ENCODE measurements at regions not wholly inside any gene's neighbourhood (a gene's known extent, or its start where the extent isn't known, plus 50 kb on each side); places are given as distances from the start of the nearest gene placed in this dataset.

DNA sequence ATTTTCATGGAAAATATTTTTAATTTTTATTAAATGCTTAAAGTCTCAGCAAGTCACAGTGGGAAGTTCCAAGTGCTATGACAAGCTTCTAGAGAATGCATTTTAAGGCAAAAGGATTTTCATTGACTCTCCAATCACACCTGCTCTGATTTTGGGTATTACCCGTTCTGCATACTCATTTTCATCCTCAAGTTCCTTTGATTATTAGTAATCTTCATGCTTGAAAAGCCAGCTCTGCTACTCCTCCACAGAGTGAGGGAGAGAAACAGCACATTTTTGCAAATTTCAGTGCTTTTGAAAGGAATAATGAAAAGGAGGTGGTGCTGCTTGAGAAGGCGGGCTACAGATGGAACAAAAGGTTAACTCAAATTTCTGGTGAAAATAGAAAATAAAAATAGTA, 450.7 kb downstream of the NSUN3 start:
- DNase-seq, result no peak

DNA sequence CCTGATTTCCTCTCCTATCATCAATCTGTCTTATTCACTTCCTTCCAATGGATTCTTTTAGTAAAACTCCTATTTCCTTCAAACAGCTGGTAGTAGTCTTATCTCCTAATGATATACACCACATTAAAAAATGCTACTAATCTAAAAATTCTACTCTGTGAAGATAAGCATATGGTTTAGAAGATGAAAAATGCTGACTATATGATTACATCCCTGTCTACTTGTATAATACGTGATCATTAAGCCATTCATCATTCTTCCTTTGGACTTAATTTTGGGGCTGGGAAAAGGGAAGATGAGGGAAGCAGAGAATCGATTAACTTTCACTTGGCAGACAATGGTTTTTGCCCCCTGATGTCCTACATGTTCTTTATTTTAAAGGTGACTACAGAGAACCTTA, 453.1 kb downstream of the NSUN3 start:
- no peak for DNase-seq

DNA sequence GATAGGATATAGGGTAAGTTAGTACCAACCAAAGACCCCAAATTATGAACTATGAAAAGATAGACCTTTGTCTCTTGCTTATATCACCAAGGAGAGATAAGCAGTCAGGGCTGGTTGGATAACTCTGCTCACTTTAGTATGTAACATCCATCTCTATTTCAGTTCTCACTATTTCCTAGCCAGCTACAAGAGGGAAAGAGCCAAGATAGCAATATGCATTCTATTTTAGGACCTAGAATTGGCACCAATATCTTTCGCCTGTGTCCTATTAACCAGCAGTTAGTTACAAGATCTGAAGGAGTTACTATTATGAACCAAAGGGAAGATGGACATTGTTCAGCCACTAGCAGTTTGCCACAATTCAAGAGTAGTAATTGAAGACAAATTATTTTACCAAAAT, 457.5 kb downstream of the NSUN3 start:
- no peak for DNase-seq

DNA sequence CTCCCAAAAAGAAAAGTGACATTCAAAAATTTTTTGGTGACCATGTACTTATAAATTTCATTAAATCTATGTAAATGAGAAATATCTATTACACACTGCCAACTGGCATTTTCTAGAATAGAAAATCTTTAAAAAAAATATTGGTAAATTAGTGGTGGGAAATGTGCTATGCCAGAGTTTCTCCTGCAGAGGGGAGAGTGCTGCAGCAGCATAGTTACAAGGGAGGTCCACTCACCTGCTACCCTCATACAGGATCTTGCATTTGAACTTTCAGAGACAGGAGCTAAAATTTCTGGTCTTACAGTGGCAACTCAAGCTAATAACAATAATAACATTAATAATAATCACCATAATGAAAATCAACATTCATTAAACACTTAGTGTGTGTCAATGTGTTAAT, 459.6 kb downstream of the NSUN3 start:
- no peak for DNase-seq

DNA sequence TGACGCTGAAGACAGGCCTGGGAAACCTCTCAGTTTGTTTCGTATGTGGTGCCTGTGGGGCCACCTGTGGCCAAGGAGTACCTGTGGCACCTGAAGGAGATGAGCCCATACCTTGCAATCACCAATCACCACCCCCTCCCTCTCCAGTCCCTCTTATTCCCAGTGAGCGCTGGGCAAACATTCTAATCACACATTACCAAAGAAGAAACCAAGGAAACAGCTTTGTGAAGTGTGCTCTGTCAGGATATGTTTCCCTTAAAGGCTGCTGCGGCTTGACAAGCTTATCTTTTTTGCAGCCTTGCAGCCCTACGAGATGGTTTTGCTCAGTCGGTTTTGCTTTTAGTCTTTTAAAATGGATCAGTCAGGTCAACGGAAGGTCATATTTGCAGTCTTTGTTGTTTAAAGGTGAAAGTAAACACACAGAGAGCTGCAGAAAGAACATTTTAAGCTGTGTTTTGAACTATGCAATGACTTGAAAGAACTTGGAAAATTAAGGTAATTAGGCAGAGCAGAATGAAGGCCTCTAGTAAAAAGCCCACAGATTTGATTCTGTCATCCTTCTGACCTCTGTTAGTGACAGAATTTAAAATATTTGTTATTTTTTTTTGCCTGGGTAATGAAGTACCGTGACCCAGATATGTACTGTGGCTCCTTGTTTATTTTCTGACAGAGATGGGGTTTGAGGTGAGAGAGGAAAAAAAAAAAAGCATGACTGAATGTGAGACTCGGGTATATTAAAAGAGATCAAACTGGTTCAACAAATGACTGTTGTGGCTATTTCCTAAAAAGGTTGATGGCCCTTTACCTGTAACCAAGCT, 461.4 kb downstream of the NSUN3 start:
- DNase-seq, result no peak

DNA sequence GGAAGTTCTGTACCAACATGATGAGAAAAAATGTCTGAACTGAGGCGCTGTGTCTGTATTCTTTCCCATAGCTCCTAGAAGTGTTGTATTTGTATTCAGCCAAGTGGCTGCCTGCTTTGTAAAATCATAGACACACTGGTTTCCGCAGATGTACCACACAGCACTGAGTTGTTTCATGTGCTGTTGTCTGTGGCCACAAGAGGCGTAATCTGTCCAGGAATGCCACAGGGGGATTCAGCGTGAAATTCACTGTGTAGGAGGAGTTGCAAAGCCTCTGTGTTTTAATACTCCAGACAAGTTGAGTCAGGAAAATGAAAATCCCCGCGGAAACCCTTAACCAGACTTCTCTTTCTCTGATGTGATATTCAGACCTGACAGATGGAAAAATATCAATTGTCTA, 462.2 kb downstream of the NSUN3 start:
- no peak for DNase-seq

DNA sequence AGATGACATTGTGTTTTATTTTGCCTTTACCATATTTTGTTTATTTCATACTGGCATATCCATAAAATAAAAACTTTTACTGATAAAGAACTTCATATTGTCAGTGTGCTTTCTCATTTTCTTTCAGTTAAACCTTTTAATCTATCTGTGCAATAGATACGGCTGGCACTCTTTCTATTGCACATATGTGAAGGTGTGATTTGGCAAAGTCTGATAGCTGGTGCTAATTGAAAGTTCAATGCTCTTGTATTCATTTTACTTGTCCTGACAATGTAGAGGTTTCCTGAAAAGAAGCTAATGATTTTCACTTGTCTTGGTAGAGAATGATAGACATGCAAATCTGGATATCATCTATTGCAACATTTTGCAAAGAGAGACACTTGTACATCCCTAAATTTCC, 467.0 kb downstream of the NSUN3 start:
- no peak for DNase-seq

DNA sequence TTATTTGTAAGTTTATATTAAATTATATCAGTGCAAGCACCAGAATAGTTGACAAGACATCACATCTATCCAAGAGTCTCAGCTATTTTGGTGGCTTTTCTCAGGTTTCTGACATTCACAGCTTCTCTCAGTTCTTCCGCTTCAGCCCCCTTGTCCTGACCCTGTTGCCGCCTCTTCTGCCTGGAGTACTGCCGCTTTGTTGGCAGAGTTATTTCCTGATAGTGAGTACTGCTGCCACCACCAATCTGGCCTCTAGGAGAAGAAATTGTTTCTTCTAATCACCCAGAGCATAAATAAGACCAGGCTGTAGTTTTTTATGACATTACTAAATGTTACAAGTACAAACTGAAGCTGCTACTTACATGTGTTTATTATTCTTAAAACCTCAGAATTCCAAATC, 470.1 kb downstream of the NSUN3 start:
- DNase-seq, result no peak

DNA sequence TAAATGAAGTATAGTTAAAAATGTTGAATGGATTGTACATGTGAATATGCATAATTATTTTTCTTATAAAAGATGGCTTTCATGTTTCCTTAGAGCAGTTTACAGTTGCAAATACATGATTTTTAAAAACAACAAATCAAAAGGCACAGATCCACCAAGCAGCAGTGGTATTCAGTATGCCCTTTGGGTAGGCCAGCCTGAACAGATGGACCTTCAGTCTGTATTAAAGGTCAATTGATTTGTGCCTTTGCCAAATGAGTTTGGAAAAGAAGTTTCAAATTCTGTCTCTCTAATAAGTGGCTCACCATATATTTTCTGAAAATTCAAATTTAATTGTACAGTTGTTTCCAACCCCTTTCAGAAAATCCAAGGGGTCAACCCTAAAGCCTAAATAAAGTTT, 477.1 kb downstream of the NSUN3 start:
- DNase-seq, result no peak

DNA sequence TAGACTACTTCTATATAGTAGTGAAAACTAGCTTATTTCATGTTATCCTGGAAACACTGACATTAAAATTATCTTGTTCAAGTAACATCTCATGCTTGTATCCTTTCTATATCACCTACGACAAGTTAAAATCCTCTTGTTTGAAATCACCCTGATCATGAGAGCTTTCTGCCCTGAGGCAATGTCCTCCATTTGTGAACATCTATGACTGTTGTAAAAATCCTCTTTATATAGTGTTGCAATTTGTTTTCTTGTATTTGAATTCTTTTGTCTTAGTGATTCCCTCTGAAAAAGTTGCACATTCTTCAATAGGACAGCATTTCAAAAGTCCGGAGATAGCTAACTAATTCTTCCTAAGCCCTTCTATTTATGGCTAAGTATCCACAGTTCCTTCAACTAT, 480.3 kb downstream of the NSUN3 start:
- no peak for DNase-seq

DNA sequence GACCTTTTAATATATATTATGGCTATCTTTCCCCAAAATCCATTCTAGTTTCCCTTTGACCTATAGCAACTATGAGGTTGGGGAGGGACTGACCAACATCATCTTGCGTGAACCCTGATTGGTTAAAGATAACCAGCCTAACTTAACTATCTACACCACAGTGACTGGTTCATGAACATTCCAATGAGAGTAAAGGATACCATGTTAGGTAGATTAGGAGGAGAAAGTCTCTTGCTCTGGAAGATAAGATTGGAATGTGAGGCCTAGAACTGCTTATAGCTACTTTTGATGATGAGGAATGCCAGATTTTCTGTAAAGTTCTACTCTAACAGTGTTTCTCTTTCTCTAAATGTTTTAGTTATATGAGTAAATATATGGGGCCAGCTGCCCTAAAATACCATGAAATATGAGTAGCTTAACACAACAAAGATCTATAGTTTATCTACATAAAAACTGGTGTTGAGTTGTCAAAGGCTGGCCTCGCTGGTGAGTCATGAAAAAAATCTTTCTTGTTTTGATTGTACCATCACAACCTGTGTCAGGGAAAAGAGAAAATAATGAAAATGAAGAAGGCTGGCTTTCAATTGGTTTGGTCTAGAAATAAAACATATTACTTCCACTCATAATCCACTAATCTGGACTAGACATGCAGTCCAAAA, 481.4 kb downstream of the NSUN3 start:
- no peak for DNase-seq

DNA sequence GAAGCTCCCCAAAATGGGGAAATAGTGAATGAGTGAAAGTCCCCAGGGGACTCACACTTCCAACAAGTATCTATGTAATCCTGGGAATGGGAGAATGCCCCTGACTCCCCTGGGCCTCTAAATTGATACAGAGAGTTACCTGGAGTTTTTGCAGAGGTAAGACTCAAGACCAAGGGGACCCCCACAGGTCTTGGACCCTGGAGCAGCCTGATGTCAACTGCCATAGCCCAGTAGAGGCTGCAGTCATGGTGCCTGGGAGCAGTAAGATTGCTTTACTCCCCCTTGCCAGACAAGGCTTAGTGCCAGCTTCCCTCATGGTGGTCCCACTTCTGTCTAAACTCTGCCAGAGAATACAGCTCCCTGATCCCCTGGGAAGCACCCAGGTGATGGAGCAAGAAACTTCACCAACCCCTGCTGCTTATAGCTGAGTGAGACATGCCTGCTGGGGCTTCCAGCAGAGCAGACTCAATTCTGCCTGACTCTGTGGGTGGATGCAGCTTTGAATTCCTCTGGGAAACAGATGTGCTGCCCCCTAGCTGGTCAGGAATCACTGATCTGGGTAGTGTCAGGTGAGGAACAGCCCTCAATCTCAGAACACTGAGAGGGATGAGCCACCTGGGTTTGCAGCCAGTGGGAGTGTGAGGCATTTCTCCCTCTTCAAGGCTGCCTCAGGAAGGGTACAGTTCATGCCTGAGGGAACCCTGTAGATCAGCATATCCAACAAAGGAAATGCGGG, 485.9 kb downstream of the NSUN3 start:
- no peak for DNase-seq

DNA sequence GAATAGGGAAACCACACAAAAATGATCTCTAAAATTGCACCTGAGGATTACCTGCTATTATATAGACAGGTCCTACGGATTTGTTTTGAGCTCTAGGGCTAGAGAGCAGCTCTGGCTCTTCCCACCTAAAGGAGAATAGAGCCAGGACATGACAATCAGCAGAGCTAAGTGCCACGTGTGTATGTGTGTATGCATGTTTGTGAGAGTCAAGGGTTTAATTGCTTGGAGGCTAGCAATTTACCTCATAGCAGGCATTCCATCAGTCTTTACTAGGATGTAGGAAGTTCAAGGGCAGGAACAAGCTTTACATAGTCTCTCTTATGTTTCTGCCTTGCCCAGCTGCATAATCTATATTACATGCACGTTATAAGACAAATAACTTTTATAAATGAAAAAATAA, 498.2 kb downstream of the NSUN3 start:
- no peak for DNase-seq

DNA sequence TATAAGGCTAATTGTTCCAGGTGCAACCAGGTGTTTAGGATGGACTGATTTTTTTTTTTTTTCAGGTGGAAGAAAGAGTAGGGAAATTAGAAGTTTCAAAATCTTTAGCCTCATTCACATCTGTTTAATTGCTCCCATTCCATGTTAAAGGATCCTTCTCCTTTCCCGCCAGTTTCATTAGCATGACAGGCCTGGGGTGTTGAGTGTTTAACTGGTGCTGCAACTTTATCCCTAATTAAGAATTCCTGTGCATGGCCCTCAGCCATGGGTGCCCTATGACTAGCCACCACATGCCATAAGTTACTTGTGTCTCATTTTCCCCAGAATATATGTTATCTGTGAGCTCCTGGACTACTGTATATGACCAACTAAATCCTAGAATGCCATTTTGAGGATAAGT, 501.4 kb downstream of the NSUN3 start:
- no peak for DNase-seq

DNA sequence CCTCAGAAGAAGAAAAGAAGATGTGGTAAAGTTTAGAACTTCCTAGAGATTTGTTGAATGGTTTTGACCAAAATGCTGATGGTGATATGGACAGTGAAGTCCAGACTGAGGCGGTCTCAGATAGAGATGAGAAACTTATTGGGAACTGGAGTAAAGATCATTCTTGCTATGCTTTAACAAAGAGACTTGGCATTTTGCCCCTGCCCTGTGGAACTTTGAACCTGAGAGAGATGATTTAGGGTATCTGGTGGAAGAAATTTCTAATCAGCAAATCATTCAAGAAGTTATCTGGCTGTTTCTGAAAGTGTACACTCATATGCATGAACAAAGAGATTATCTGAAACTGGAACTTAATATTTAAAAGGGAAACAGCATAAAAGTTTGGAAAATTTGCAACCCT, 505.2 kb downstream of the NSUN3 start:
- no peak for DNase-seq

DNA sequence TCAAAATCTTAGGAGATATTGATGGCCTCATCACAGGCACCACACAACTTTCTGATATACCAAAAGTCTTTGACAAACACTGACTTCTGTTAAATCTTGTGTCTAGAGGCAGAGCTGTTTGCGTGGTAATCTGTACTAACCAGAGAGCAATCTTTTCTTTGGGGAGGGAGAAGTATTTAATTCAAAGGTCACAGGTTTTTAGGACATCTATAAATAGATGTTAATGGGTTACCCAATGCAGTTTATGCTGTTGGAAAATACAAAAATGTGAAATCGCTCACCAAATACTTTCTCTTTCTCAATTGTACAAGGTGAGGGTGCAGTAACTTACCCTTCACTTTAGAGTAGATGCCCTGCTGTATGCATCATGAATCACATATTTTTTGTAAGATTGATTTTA, 510.5 kb downstream of the NSUN3 start:
- DNase-seq, result no peak

DNA sequence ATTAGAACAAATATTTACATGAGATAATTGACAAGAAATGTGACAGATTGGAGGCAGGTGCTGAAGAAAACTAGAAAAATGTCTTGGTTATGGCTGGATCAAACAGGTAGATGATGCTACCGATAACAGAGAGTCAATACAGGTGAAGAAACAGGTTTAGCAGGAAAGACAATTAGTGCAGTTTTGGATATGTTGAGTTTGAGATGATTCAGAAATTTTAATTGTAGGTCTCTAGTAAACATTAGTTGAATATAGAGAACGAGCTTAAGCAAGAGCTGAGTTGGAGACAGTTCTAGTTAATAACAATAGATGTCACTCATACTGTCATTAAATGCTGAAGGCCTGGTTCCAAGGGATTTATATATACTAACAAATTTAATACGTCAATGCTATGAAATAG, 524.4 kb downstream of the NSUN3 start:
- no peak for DNase-seq

DNA sequence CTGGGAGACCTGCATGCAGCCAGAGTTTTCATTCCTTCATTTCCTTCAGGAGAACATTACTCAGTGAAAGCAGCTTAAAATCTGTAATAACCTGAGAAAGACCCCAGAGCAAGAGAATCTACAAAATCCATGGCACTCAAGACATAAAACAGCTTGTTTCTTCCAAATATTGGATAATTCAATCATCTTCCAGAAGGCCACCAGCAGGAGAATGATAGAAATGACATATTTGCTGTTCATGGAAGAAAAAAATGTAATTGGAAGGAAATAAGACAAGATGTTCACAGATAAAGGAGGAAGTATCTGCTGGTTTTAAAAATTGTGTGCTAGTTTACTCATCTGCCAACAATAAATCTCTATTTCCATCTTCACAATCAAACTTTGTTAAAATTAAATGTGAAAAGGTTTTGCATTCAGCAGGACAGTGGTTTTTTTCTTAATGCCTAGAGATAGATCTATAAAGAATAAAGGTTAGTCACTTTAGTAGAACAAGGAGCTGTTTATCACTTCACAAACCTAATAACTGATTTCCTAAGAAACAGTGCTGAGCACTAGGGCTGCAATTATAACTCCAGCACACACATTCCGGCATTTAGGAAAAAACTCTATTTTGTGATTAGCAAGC, 530.8 kb downstream of the NSUN3 start:
- DNase-seq, result no peak

DNA sequence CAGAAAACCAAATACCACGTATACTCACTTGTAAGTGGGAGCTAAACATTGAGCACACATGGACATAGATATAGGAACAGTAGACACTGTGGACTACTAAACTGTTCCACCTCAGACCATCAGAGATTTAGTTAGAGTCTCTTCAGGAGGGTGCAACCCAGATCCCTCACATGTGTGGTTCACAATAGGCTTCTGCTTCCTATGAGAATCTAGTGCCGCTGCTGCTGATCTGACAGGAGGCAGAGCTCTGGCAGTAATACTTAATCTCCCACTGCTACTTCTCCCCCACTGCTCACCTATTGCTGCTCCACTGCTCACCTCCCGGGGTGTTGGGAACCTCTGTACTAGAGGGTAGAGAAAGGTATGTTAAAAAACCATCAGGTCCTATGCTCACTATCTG, 533.3 kb downstream of the NSUN3 start:
- no peak for DNase-seq

DNA sequence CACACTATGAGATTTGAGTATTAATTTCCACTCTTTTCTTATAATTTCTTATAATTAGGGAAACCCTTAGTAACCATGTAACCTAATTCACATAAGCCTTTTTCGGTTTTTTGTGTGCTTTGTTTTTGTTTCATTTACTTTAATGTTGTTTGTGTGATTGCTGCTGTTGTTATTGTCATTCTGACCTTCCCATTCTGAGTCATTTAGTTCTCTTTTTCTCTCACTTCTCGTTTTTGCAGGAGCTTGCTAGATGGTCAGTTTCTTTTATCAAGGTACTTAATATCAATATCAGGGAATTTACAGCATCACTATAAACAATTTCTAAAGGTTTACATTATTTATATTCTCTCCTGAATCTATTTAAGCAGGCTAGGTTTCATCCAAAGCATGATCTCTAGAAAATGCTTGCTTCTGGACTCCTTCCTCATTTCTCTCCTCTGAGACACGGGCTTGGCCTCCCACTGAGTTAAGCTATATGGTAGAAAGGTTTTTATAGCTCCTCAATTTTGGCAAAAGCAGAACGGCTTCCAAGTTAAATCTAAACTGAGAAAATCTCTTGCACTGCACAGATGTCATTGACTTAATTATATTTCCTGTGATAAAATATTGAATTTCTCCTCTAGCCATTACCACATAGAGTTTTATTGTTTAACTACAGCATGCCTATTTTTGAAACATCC, 534.2 kb downstream of the NSUN3 start:
- DNase-seq, result no peak

DNA sequence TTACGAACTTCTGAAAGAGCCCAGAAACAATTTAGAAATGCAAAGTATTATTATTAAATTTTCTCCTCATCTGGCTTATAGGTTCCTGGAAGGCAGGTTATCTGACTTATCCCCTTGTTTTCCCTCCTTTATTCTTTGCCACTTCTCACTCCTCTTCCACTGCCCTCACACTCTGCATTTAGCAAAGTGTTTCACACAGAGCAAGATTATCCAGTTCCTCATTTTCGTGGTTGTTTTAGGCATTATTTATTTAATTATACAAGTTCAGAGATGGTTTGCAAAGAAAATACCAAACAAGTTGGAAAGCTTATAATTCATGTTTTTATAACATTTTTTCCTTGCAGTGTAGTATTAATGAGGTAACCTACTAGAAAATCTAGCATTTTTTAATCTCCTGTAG, 544.9 kb downstream of the NSUN3 start:
- DNase-seq, result no peak

DNA sequence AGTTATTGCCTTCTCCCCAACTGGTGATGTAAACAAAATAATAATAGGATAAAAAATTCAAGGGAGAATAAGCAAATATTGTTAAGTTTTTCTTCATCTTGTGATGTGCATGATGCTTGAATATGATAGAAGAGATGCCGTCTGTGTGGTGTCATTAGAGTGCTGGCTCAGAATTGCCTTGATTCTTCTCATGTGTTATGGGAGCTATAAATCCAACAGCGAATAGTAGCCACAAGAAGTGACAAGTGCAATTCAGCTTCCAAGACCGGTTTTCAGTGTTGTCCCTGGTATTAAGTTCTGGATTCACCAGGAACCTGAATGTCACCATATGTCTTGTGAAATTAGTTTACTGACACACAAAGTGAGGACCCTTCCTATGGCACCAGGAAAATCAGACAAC, 547.0 kb downstream of the NSUN3 start:
- no peak for DNase-seq

DNA sequence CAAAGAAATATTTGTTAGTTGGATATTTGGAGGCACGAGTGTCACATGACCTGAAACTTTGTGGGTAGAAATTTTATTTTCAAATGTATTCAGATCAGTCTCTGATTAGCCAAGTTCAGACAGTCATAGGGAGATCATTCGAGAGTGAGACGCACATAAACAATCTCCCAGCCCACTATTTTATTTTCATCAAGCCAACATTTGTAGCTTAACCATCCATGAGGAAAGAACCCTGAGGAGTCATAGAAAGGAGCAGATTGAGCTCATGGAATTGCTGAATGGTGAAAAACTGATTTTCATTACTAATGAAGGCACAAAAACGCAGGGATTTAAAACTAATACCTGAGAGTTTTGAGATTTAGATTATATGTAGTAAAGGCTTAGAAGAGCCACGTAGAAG, 548.7 kb downstream of the NSUN3 start:
- no peak for DNase-seq

All from occipital lobe (tissue), 1 donor.